Activated T-helper 1 cell treated with anti-CD3 and anti-CD28 coated beads, Interleukin-12 subunit alpha, Interleukin-12 subunit beta, Interleukin-2, Interleukin-4 antibody, amounts not matched to agents 30 ng/mL and 10 ng/mL and 1 ng/mL, durations not matched to agents 14 hours and 24 hours and 36 hours (primary cell): ENCODE measurements at regions not wholly inside any gene's neighbourhood (a gene's known extent, or its start where the extent isn't known, plus 50 kb on each side); places are given as distances from the start of the nearest gene placed in this dataset.
"Not testable (repeated sequence)": the region's sequence is repeated elsewhere in the genome, so short reads cannot be mapped to it uniquely, and the experiment has no call there.

Experiments
- DNase-seq: peaks from one replicate; pipeline ENCODE4 v3.0.0; 2021; ENCODE audit warnings: low spot score
- H3K27ac Mint-ChIP-seq: one replicate; pipeline ENCODE4 v1.8.0; 2021; ENCODE audit warnings: mild to moderate bottlenecking, mixed read lengths
- H3K27me3 Mint-ChIP-seq: one replicate; pipeline ENCODE4 v1.8.0; 2022; ENCODE audit warnings: mild to moderate bottlenecking, moderate library complexity, mixed read lengths; ENCODE audit not compliant: insufficient read depth
- H3K36me3 Mint-ChIP-seq: one replicate; pipeline ENCODE4 v1.8.0; 2021; ENCODE audit warnings: low read depth, mixed read lengths
- H3K4me1 Mint-ChIP-seq: one replicate; pipeline ENCODE4 v1.8.0; 2021; ENCODE audit warnings: low read depth, mixed read lengths
- H3K4me3 Mint-ChIP-seq: one replicate; pipeline ENCODE4 v1.8.0; 2021; ENCODE audit warnings: mild to moderate bottlenecking, moderate library complexity, mixed read lengths
- H3K9me3 Mint-ChIP-seq: one replicate; pipeline ENCODE4 v1.8.0; 2021; ENCODE audit warnings: mixed read lengths
- intact Hi-C: fragments of 100-400 bp; cut with micrococcal nuclease; formaldehyde crosslinking; loops from one replicate; pipeline ENCODE4 v1.15.1; 2024

GRCh38 chr3:16687221-16687620, 82.0 kb upstream of the DAZL start:
- no peak for DNase-seq
- Mint-ChIP-seq H3K27me3 (peaks cover 10% of the 10 kb centered on the region), H3K9me3 (no peaks in the 10 kb centered on the region), H3K4me1 (no peaks in the 10 kb centered on the region), H3K27ac (no peak overlapping the region), H3K36me3 (no peaks in the 10 kb centered on the region), H3K4me3 (no peak overlapping the region)
- intact Hi-C loops: no loop called here

GRCh38 chr3:16692486-16693344, 87.5 kb upstream of the DAZL start:
- intact Hi-C loops: no loop called here

GRCh38 chr3:16693820-16694219, 88.6 kb upstream of the DAZL start:
- intact Hi-C loops: no loop called here
- H3K36me3 Mint-ChIP-seq: no peaks in the 10 kb centered on the region
- peaks cover 14% of the 10 kb centered on the region for H3K27me3 Mint-ChIP-seq
- no peak for DNase-seq
- H3K27ac Mint-ChIP-seq: no peak overlapping the region
- no peak overlapping the region for H3K4me3 Mint-ChIP-seq
- H3K4me1 Mint-ChIP-seq: no peaks in the 10 kb centered on the region
- no peaks in the 10 kb centered on the region for H3K9me3 Mint-ChIP-seq

More at GRCh38 chr3:16692486-16693344, 87.5 kb upstream of the DAZL start:
- no peaks in the 10 kb centered on the region for H3K9me3 Mint-ChIP-seq
- no peak overlapping the region for H3K27ac Mint-ChIP-seq
- no peak overlapping the region for H3K4me3 Mint-ChIP-seq
- DNase-seq: no peak
- no peaks in the 10 kb centered on the region for H3K4me1 Mint-ChIP-seq
- H3K27me3 Mint-ChIP-seq: peaks cover 14% of the 10 kb centered on the region
- H3K36me3 Mint-ChIP-seq: no peaks in the 10 kb centered on the region

- no peaks in the 10 kb centered on the region for H3K9me3 Mint-ChIP-seq
- no peaks in the 10 kb centered on the region for H3K36me3 Mint-ChIP-seq
- intact Hi-C loops: no loop called here
- DNase-seq: no peak
- H3K27me3 Mint-ChIP-seq: peaks cover 16% of the 10 kb centered on the region
- no peaks in the 10 kb centered on the region for H3K4me1 Mint-ChIP-seq
- H3K27ac Mint-ChIP-seq: no peak overlapping the region
- H3K4me3 Mint-ChIP-seq: no peak overlapping the region
These were observed 90.5 kb upstream of the DAZL start for GRCh38 chr3:16695710-16696109.

GRCh38 chr3:16697443-16698147, 92.4 kb upstream of the DAZL start:
- H3K4me3 Mint-ChIP-seq: no peak overlapping the region
- intact Hi-C loops: no loop called here
- DNase-seq: no peak
- H3K27ac Mint-ChIP-seq: no peak overlapping the region
- peaks cover 22% of the 10 kb centered on the region for H3K27me3 Mint-ChIP-seq
- no peaks in the 10 kb centered on the region for H3K4me1 Mint-ChIP-seq
- H3K9me3 Mint-ChIP-seq: no peaks in the 10 kb centered on the region
- no peaks in the 10 kb centered on the region for H3K36me3 Mint-ChIP-seq

GRCh38 chr3:16700651-16701050, 95.4 kb upstream of the DAZL start:
- no peaks in the 10 kb centered on the region for H3K9me3 Mint-ChIP-seq
- no peaks in the 10 kb centered on the region for H3K4me1 Mint-ChIP-seq
- H3K4me3 Mint-ChIP-seq: no peak overlapping the region
- intact Hi-C loops: no loop called here
- H3K36me3 Mint-ChIP-seq: no peaks in the 10 kb centered on the region
- no peak for DNase-seq
- H3K27me3 Mint-ChIP-seq: peaks cover 20% of the 10 kb centered on the region
- no peak overlapping the region for H3K27ac Mint-ChIP-seq

- no peak for DNase-seq
- Mint-ChIP-seq H3K4me3 (no peak overlapping the region), H3K36me3 (no peaks in the 10 kb centered on the region), H3K27ac (no peak overlapping the region), H3K4me1 (no peaks in the 10 kb centered on the region), H3K9me3 (no peaks in the 10 kb centered on the region), H3K27me3 (peaks cover 10% of the 10 kb centered on the region)
- intact Hi-C loops: no loop called here
These were observed 99.7 kb upstream of the DAZL start for GRCh38 chr3:16704941-16705340.

GRCh38 chr3:16707260-16707659, 102.0 kb upstream of the DAZL start:
- intact Hi-C loops: no loop called here
- H3K4me1 Mint-ChIP-seq: no peaks in the 10 kb centered on the region
- H3K27ac Mint-ChIP-seq: no peak overlapping the region
- no peaks in the 10 kb centered on the region for H3K36me3 Mint-ChIP-seq
- DNase-seq: no peak
- no peaks in the 10 kb centered on the region for H3K9me3 Mint-ChIP-seq
- no peak overlapping the region for H3K4me3 Mint-ChIP-seq
- H3K27me3 Mint-ChIP-seq: peaks cover 5% of the 10 kb centered on the region

GRCh38 chr3:16708285-16708684, 103.1 kb upstream of the DAZL start:
- peaks cover 9% of the 10 kb centered on the region for H3K9me3 Mint-ChIP-seq
- no peak overlapping the region for H3K27ac Mint-ChIP-seq
- H3K4me3 Mint-ChIP-seq: no peak overlapping the region
- no peak for DNase-seq
- H3K27me3 Mint-ChIP-seq: peaks cover 11% of the 10 kb centered on the region
- H3K36me3 Mint-ChIP-seq: no peaks in the 10 kb centered on the region
- intact Hi-C loops: no loop called here
- H3K4me1 Mint-ChIP-seq: no peaks in the 10 kb centered on the region

- peaks cover 11% of the 10 kb centered on the region for H3K27me3 Mint-ChIP-seq
- H3K4me1 Mint-ChIP-seq, H3K27ac Mint-ChIP-seq, intact Hi-C loops, H3K36me3 Mint-ChIP-seq, DNase-seq, H3K4me3 Mint-ChIP-seq: not testable (repeated sequence)
- H3K9me3 Mint-ChIP-seq: peaks cover 11% of the 10 kb centered on the region
These were observed 106.5 kb upstream of the DAZL start for GRCh38 chr3:16711691-16712090.

- no peak for DNase-seq
- H3K27ac Mint-ChIP-seq: no peak overlapping the region
- H3K4me3 Mint-ChIP-seq: no peak overlapping the region
- H3K9me3 Mint-ChIP-seq: peaks cover 11% of the 10 kb centered on the region
- peaks cover 14% of the 10 kb centered on the region for H3K27me3 Mint-ChIP-seq
- no peaks in the 10 kb centered on the region for H3K4me1 Mint-ChIP-seq
- intact Hi-C loops: no loop called here
- H3K36me3 Mint-ChIP-seq: no peaks in the 10 kb centered on the region
These were observed 110.1 kb upstream of the DAZL start for GRCh38 chr3:16715281-16715680.

GRCh38 chr3:16719426-16719825, 114.2 kb upstream of the DAZL start:
- Mint-ChIP-seq H3K9me3 (no peaks in the 10 kb centered on the region), H3K4me1 (no peaks in the 10 kb centered on the region), H3K27ac (no peak overlapping the region), H3K4me3 (no peak overlapping the region), H3K27me3 (peaks cover 3% of the 10 kb centered on the region), H3K36me3 (no peaks in the 10 kb centered on the region)
- intact Hi-C loops: no loop called here
- DNase-seq: no peak

- Mint-ChIP-seq H3K27me3 (peaks cover 3% of the 10 kb centered on the region), H3K36me3 (no peaks in the 10 kb centered on the region), H3K4me1 (no peaks in the 10 kb centered on the region), H3K4me3 (no peak overlapping the region), H3K27ac (no peak overlapping the region), H3K9me3 (peaks cover 3% of the 10 kb centered on the region)
- no peak for DNase-seq
- intact Hi-C loops: no loop called here
These were observed 115.2 kb upstream of the DAZL start for GRCh38 chr3:16720367-16720940.
